GM08714 (cell line): ENCODE measurements at regions not wholly inside any gene's neighbourhood (a gene's known extent, or its start where the extent isn't known, plus 50 kb on each side); places are given as distances from the start of the nearest gene placed in this dataset.

Experiments used
- H3K4me3 ChIP-seq: fragments of 200-500 bp; sonication (Bioruptor generic); 2 replicates; pipeline ENCODE4 v1.5.1; 2014; ENCODE audit warnings: mild to moderate bottlenecking, low read length, inconsistent platforms
- ZNF274 ChIP-seq: IDR thresholded peaks from 2 replicates; pipeline ENCODE4 v1.6.1; 2012; ENCODE audit warnings: mild to moderate bottlenecking, low read depth, low read length

GRCh38 chr6:144854654-144855053, 569.5 kb downstream of the UTRN start:
- no peak overlapping the region for H3K4me3 ChIP-seq
- TF ChIP-seq ZNF274, result no peak

DNA sequence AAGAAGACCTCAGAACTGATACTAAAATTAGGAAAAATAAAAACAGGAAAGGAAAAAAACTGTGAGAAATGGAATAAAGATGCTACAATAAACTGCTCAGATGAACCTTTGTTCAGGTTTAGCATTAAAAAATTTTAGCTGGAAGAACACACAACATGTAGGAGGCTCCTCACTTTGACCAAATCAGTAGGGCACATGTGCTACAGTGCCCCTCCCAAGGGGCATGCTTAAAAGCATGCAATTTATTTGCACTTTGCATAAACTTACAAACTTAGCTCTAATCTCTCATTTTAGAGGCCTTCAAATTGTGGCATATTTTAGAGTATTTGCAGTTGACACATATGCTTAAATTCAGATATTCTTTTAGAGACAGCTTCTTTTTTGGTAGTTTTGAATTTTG, 570.2 kb downstream of the UTRN start:
- TF ChIP-seq ZNF274, result no peak
- H3K4me3 ChIP-seq, result no peak overlapping the region

GRCh38 chr6:144855812-144856531, 570.8 kb downstream of the UTRN start:
- TF ChIP-seq ZNF274, result no peak
- no peak overlapping the region for H3K4me3 ChIP-seq

GRCh38 chr6:144856622-144857021, 571.5 kb downstream of the UTRN start:
- no peak for TF ChIP-seq ZNF274
- H3K4me3 ChIP-seq, result no peak overlapping the region

- TF ChIP-seq ZNF274, result no peak
- no peak overlapping the region for H3K4me3 ChIP-seq
These were observed 572.0 kb downstream of the UTRN start for GRCh38 chr6:144857086-144857485.

DNA sequence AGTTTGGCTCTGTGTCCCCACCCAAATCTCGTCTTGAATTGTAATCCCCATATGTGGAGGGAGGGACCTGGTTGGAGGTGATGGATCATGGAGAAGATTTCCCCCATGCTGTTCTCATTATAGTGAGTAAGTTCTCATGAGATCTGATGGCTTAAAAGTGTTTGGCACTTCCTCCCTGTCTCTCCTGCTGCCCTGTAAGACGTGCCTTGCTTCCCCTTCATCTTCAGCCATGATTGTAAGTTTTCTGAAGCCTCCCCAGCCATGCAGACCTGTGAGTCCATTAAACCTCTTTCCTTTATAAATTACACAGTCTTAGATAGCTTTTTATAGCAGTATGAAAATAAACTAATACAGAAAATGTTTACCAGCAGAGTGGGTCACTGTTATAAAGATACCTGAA, 577.6 kb downstream of the UTRN start:
- no peak for TF ChIP-seq ZNF274
- no peak overlapping the region for H3K4me3 ChIP-seq

- H3K4me3 ChIP-seq, result no peak overlapping the region
- TF ChIP-seq ZNF274, result no peak
These were observed 582.6 kb downstream of the UTRN start for GRCh38 chr6:144867761-144868160.

GRCh38 chr6:144870782-144871181, 585.6 kb downstream of the UTRN start:
- TF ChIP-seq ZNF274, result no peak
- H3K4me3 ChIP-seq, result no peak overlapping the region

DNA sequence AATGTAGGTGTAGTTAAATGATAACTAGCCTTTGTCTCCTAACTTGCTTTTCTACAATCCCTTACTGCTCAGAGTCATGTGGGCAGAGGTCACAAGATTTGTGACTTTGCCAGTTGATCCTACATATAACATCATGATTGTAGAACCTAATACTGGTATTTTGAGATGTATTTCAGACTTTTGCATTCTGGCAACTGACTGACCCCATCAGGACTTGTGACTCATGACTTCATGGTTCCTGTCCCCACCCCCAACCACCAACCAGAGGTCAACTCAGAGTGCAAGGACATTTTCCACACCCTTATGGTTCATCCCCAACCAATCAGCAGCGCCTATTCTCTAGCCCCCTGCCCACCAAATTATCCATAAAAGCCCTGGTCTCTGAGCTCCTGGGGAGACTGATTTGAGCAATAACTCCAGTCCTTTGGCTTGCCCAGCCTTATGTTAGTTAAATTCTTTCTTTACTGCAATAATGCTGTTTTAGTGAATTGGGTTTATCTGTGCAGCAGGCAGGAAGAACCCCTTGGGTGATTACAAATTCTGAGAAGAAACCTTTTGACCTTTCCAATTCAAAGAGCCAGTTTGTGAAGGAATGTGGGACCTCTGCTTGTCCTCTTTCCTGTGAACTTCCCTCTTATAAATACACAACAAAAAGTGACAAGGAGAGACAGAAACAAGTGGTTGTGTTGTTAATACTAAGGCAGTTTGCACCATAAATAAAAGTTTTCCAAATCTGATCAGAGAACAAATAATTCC, 588.7 kb downstream of the UTRN start:
- TF ChIP-seq ZNF274, result no peak
- no peak overlapping the region for H3K4me3 ChIP-seq

GRCh38 chr6:144876689-144877088, 591.6 kb downstream of the UTRN start:
- H3K4me3 ChIP-seq, result no peak overlapping the region
- TF ChIP-seq ZNF274, result no peak

DNA sequence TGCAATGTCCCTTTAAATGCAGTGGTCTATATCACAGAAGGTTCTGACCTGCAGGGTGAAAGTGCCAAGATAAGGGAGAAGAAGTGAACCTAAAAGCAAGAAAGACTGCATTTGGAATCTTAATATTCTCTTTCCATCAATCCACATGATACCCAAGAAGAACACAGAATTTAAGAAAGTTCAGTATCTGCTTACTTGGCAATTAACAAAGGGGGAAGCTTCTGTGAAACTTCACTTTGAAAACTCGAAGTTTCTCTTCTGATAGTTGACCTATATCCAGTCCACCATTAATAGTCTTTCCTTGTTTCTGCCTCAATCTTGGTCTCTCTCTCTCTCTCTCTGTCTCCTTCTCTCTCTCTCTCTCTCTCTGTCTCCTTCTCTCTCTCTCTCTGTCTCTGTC, 592.0 kb downstream of the UTRN start:
- H3K4me3 ChIP-seq, result no peak overlapping the region
- no peak for TF ChIP-seq ZNF274

- H3K4me3 ChIP-seq, result no peak overlapping the region
- TF ChIP-seq ZNF274, result no peak
These were observed 593.4 kb downstream of the UTRN start for GRCh38 chr6:144878577-144878976.

GRCh38 chr6:144879436-144879835, 594.3 kb downstream of the UTRN start:
- TF ChIP-seq ZNF274, result no peak
- H3K4me3 ChIP-seq, result no peak overlapping the region

DNA sequence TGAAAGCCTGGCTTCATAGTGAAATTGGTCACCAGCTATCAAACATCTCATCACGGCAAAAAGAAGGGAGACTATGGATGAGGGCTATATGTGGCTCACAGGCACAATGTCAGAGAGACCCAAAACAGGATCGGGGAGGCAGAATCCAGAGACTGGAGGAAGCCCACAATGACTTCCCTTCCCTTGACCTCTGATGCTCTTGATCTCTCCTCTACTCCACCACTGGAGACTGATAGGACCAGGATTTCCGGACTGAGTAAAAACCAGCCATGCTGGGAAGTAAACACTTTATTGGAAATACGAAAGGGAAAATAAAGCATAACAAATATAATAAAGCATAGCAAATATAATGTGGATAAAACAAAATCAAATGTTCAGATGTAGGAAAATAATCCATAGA, 597.3 kb downstream of the UTRN start:
- H3K4me3 ChIP-seq, result no peak overlapping the region
- TF ChIP-seq ZNF274, result no peak

DNA sequence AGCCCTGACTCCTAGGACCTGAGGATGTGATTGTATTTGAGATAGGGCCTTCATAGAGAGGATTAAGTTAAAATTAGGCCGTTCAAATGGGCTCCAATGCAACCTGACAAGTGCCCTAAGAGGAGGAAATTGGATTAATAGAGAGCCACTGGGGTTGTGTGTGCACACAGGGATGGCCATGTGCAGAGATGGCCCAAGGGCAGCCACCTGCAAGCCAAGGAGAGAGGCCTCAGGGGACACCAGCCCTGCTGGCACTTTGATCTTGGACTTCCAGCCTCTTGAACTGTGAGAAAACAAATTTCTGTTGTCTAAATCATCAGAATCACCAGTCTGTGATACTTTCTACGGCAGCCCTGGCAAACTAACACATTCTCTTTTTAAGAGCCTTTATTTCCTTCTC, 598.8 kb downstream of the UTRN start:
- no peak for TF ChIP-seq ZNF274
- no peak overlapping the region for H3K4me3 ChIP-seq
